ENCODE measurements at regions not wholly inside any gene's neighbourhood (a gene's known extent, or its start where the extent isn't known, plus 50 kb on each side); places are given as distances from the start of the nearest gene placed in this dataset.
"Not testable (repeated sequence)": the region's sequence is repeated elsewhere in the genome, so short reads cannot be mapped to it uniquely, and the experiment has no call there.

- DNase-seq, result no peak
These were observed 125.2 kb upstream of the EYA4 start for GRCh38 chr6:133115946-133116345.

DNA sequence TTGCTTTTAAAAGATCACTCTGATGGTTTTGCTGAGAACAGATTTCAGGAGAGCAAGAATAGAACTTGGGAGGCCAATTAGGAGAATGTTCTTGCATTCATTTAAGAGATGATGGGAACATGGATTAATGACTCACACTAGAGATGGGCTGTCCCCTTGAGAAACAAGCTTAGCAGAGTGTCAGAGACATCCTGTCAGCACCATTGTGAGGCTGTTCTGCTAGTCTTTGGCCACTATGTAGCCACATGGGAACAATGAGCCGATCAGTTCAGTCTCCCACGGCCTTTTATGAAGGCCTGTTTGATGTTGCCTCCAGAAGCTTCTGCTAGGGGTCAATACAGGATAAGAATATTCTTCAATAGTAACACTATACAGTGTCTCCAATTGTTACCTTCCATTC lies 113.0 kb upstream of the EYA4 start:
- DNase-seq, result no peak

- DNase-seq, result no peak
These were observed 111.6 kb upstream of the EYA4 start for GRCh38 chr6:133129556-133129955.

DNA sequence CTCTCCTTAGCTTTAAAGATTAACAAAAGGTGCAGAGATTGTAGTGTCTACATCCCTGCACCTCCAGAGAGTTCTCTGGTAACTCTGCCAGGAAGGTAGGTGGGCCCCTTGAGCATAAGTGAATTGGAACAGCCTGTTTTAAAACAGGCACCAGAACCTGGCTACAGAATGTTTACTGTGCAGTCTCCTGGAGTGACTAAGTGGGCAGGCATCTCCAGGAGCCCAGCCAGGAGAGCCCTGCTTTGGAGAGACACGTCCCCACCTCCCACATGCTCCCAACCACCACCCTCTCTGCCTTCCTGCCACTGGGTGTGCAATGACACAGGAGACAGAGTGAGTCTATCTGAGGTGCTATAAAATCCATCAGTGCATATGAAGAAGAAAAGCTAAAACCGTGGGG lies 110.3 kb upstream of the EYA4 start:
- DNase-seq, result no peak

DNA sequence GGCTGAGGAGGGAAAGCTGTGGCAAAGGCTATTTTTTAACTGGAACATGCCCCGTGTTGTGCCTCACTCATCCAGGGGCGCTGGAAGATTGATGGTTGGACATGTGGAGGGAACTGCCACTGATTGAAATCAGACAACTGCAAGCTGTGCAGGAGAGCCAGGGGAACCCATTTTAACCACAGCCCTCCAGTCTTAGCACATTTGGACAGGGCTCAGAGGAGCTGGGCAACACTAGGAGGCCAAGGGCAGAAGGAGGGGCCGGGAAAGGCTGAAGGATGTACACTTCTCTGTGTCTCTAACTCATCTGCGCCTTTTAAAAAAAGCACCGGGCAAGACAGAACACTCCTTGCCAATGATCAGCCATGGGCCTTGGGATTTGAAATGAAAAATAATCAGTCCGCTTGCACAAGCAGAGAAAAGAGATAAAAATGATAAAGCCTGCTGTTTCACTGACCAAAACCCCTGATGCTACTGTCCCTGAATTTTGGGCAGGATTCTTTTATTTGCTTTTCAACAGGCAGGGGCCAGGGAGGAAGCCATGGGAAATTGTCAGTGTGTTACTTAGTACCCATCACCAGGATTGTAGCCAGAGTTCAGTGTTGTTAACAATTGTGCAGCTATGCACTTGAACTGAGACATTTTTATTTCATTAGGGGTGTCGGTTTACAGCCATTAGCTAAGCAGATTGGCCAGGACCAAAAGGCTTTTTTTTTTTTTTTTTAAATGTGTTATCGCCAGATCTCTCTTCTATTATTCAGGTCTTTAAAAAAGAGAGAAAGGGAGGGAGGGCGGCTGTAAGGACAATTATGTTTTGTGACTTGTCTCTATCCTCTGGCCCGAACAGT lies 109.3 kb upstream of the EYA4 start:
- DNase-seq, result peak; percentile 13

- peak; percentile 26 for DNase-seq
These were observed 108.6 kb upstream of the EYA4 start for GRCh38 chr6:133132466-133132971.

GRCh38 chr6:133136177-133136880 lies 104.8 kb upstream of the EYA4 start:
- no peak for DNase-seq

DNA sequence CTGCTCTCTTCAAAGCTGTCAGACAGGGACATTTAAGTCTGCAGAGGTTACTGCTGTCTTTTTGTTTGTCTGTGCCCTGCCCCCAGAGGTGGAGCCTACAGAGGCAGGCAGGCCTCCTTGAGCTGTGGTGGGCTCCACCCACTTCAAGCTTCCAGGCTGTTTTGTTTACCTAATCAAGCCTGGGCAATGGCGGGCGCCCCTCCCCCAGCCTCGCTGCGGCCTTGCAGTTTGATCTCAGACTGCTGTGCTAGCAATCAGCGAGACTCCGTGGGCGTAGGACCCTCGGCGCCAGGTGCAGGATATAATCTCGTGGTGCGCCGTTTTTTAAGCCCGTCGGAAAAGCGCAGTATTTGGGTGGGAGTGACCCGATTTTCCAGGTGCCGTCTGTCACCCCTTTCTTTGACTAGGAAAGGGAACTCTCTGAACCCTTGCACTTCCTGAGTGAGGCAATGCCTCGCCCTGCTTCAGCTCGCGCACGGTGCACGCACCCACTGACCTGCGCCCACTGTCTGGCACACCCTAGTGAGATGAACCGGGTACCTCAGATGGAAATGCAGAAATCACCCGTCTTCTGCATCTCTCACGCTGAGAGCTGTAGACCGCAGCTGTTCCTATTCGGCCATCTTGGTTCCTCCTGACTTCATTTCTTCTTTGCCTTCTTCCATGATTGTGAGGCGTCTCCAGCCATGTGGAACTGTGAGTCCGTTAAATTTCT lies 93.5 kb upstream of the EYA4 start:
- not testable (repeated sequence) for DNase-seq

- DNase-seq, result no peak
These were observed 84.5 kb upstream of the EYA4 start for GRCh38 chr6:133156689-133157088.

GRCh38 chr6:133157995-133158394 lies 83.2 kb upstream of the EYA4 start:
- DNase-seq, result no peak

DNA sequence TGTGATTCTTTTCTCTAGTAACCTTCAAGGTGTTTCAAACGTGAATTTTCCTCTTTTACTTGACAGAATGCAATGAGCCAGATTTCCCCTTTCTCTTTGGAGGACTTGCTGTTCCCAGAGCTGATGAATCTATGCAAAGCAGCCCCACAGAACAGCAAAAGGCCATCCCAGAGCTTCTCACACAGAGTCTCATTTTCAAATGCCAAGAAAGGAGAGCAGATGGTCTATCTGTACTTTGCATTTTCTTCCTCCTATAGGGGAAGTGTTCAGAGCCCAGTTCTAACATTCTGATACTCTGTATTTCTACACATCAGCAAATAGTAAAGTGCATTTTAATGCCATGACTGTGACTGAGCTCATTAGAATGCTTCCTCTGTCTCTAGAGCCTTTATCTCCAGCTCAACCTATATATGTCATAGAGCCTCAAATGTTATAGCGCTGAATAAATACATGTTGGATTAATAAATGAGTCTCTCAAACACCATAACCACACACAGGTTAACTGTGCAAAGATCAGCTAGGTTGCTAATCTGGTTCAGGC lies 81.8 kb upstream of the EYA4 start:
- no peak for DNase-seq

GRCh38 chr6:133160536-133160935 lies 80.6 kb upstream of the EYA4 start:
- no peak for DNase-seq

DNA sequence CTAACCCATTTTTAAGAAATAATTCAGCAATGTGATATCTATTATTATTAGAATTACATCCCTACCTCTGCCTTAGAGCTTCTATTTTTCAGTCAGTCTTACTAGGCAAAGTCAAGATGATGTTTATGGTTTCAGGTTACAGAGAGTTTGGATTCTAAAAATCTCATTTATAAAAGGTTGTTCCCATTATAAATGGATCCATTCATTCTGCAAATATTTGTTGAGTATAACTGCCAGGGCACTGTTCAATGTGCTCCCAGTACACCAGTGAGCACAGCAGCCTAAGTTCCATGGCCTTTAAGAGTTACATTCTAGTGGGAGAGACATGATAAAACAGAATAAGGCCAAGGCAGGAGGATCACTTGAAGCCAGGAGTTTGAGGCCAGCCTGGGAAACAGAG lies 75.9 kb upstream of the EYA4 start:
- DNase-seq, result no peak

GRCh38 chr6:133166766-133167165 lies 74.4 kb upstream of the EYA4 start:
- no peak for DNase-seq

DNA sequence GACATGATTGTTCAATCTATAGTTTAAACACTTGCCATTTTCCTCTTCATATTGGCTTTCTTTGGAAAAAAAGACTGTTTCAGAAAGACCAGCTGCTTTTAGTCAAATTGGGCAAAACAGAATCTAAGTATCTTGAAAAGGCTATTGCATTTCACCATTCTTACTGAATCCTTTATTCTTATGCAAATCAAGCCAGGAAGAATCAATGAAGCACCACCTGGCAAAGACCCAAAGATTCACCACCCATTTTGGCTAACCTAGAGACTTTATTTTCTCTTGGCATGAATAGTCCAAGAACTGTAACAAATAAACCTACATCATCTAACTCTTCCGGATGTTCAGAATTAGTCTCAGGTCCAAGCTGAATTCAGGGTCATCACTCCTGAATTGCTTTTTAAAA lies 71.3 kb upstream of the EYA4 start:
- DNase-seq, result no peak

DNA sequence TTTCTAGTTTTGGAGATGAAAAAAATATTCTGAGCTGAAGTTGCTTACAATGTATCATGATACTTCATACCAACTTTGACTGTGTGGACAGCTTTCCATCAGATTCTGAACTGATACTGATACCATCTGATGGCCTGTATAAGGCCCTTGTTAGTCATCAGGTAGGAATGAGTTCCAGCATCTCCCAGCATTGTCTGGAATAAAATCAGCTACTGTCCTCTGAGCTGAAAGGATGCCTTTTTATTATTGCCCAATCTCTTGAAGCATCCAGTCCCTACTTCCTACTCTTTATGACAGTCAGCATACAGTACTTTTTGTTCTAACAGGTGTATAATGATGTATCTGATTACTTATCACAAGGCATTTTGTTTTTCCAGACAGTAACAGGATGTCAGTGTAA lies 70.6 kb upstream of the EYA4 start:
- no peak for DNase-seq

- no peak for DNase-seq
These were observed 69.1 kb upstream of the EYA4 start for GRCh38 chr6:133171989-133172604.

DNA sequence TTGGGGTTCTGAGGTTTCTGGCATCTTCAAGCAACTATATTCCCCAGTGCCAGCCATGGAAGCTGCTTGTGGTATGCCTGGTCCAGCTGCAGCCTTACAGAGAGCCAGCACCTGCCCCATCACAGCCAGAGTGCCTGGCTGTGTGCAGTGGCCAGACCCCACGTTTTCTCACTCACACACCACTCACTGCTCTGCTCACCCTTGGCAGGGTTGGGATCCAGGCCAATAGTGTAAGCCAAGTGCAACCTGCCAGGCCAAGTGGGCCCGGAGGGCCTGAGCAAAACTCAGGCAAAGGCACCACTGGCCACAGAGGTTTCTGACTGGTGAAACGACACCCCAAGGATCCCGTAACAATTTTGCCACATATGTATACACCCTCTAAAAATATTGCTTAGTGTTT lies 67.9 kb upstream of the EYA4 start:
- no peak for DNase-seq

DNA sequence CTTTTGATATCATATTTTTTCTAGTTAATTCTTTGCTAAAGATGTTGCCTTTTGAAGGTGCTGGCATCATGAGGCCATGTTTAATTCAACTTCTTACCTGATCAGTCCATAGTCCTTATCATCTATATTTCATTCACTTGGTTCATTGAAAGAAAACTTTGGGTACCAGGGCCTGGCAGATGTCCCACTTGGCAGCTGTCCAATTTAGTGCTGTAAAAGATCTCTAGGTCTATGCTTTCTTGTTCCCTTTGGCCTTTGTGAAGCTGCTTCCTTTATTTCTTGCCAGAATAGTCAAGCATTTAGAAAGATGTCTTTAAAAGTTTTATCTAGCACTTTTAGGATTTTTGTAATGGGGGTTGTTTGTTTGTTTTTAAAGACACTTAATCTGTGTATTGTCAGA lies 61.7 kb upstream of the EYA4 start:
- no peak for DNase-seq

DNA sequence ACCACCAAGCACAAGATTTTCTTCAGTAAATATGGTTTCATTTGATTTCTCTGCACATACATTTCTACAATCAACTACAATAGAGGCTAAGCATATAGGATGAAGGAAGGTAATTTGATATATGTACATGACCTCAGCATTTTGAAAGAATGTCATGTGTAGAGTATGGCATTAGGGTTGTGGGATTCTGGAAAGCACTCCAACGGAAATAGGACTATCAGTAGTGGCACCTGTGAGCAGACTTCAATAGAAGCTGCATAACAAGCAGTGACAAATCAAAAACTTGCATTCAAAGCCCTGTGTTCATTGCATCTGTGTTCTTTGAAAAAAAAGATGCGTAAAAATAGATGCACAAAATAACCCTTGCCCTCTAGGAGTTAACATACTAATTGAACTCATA lies 57.5 kb upstream of the EYA4 start:
- DNase-seq, result no peak

DNA sequence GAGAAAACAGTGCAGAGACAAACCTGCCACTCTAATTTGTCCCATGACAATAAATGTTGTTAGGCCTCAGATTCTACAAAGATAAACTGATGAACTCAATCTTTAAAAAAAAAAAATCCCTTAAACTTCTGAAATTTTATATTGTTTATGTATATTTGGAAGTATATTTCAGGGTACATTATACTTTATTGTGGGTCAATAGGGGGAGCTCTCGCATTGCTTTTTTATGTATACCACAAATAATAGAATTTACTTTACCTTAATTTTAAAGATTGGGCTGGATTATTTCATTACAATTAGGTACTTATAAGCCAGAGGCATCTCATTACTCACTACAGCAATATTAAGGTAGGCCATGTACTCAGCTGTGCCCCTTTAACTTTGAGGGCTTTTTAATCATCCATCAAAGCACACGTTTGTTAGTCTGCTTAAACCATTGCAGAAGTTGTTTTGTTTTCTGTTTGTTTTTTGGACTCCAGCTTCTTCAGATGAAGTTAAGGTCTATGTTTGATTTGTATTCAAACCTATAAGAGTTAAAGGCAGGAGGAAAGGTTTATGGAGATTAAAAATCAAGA lies 56.3 kb upstream of the EYA4 start:
- DNase-seq, result no peak

- no peak for DNase-seq
These were observed 55.4 kb upstream of the EYA4 start for GRCh38 chr6:133185731-133186130.
